Activated CD8-positive, alpha-beta T cell treated with anti-CD3 and anti-CD28 coated beads for 36 hours (primary cell): ENCODE measurements at regions not wholly inside any gene's neighbourhood (a gene's known extent, or its start where the extent isn't known, plus 50 kb on each side); places are given as distances from the start of the nearest gene placed in this dataset.

ENCODE experiments used
- ATAC-seq: fragments of 200-7000 bp; cut with Tn5 transposase; one replicate; pipeline ENCODE4 v1.10.0; 2021; ENCODE audit warnings: mild to moderate bottlenecking, moderate library complexity
- CTCF ChIA-PET: fragments of 350-600 bp; sonication (Branson Sonifier 250); formaldehyde crosslinking; loops from one replicate; lab custom pipeline; 2021; ENCODE audit warnings: antibody characterized with exemption; lab: Charles Lee
- POLR2A ChIA-PET: fragments of 350-600 bp; sonication (Branson Sonifier 250); formaldehyde crosslinking; loops from one replicate; lab custom pipeline; 2021; ENCODE audit warnings: antibody characterized with exemption; lab: Charles Lee
- DNase-seq: peaks from one replicate; pipeline ENCODE4 v3.0.0-alpha.2; 2020
- H3K27ac Mint-ChIP-seq: one replicate; pipeline ENCODE4 v1.8.0; 2021; ENCODE audit warnings: mild to moderate bottlenecking, mixed read lengths
- H3K27me3 Mint-ChIP-seq: one replicate; pipeline ENCODE4 v1.8.0; 2021; ENCODE audit warnings: mixed read lengths
- H3K36me3 Mint-ChIP-seq: one replicate; pipeline ENCODE4 v1.8.0; 2021; ENCODE audit warnings: low read depth, mixed read lengths
- H3K4me1 Mint-ChIP-seq: one replicate; pipeline ENCODE4 v1.8.0; 2021; ENCODE audit warnings: low read depth, mixed read lengths
- H3K4me3 Mint-ChIP-seq: one replicate; pipeline ENCODE4 v1.8.0; 2021; ENCODE audit warnings: mild to moderate bottlenecking, moderate library complexity, mixed read lengths
- H3K9me3 Mint-ChIP-seq: one replicate; pipeline ENCODE4 v1.8.0; 2021; ENCODE audit warnings: mixed read lengths
- CTCF ChIP-seq: fragments of 200-600 bp; IDR thresholded peaks from one replicate; pipeline ENCODE4 v1.8.0; 2022; ENCODE audit warnings: antibody characterized with exemption, mild to moderate bottlenecking
- intact Hi-C: fragments of 100-400 bp; cut with micrococcal nuclease; formaldehyde crosslinking; loops from one replicate; pipeline ENCODE4 v1.10.0; 2022

GRCh38 chr7:138382862-138383565 lies 77.0 kb upstream of the TRIM24 start:
- DNase-seq: no peak
- no peaks in the 10 kb centered on the region for H3K27me3 Mint-ChIP-seq

DNA sequence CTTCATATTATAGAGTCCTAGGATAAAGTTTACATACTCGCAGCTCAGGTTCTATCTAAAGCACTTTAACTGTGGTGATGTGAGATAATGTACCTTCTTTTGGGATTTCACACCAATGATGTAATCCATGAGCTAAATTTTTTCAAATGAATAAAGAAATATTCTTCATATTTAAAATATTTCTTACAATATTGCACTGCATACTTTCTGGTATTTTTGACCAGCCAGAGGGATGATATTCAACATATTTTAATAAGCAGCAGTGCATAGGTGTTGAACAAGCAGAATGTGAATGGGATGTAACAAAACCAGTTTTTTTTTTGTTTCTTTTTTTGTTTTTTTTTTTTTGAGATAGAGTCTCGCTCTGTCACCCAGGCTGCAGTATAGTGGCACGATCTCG lies 73.2 kb upstream of the TRIM24 start:
- no peak overlapping the region for H3K27ac Mint-ChIP-seq
- H3K4me3 Mint-ChIP-seq: no peak overlapping the region
- no peaks in the 10 kb centered on the region for H3K4me1 Mint-ChIP-seq
- TF ChIP-seq CTCF: no peak
- intact Hi-C loops: no loop called here
- CTCF ChIA-PET: no interaction called here
- DNase-seq (no peak), ATAC-seq (no peak)
- no peaks in the 10 kb centered on the region for H3K9me3 Mint-ChIP-seq
- no peaks in the 10 kb centered on the region for H3K36me3 Mint-ChIP-seq
- H3K27me3 Mint-ChIP-seq: no peaks in the 10 kb centered on the region
- POLR2A ChIA-PET: no interaction called here

More at GRCh38 chr7:138382862-138383565, 77.0 kb upstream of the TRIM24 start:
- ATAC-seq: no peak
- Mint-ChIP-seq H3K36me3 (no peaks in the 10 kb centered on the region), H3K9me3 (peaks cover 2% of the 10 kb centered on the region), H3K27ac (no peak overlapping the region), H3K4me3 (no peak overlapping the region), H3K4me1 (no peaks in the 10 kb centered on the region)
- ChIA-PET POLR2A (no interaction called here), CTCF (interaction anchor here (0.6 to 1.0 kb wide), 2 partner anchors 24 to 356 kb away, joined by 3 read pairs; no protein-coding TSS in a partner anchor)
- intact Hi-C loops: no loop called here
- no peak for TF ChIP-seq CTCF

- H3K36me3 Mint-ChIP-seq: no peaks in the 10 kb centered on the region
- H3K27me3 Mint-ChIP-seq: no peaks in the 10 kb centered on the region
- no peaks in the 10 kb centered on the region for H3K4me1 Mint-ChIP-seq
- POLR2A ChIA-PET: no interaction called here
- CTCF ChIA-PET: no interaction called here
- intact Hi-C loops: no loop called here
- H3K9me3 Mint-ChIP-seq: no peaks in the 10 kb centered on the region
- H3K4me3 Mint-ChIP-seq: no peak overlapping the region
- ATAC-seq (no peak), DNase-seq (no peak)
- TF ChIP-seq CTCF: no peak
- no peak overlapping the region for H3K27ac Mint-ChIP-seq
Measured at GRCh38 chr7:138387755-138388475, 72.1 kb upstream of the TRIM24 start.

DNA sequence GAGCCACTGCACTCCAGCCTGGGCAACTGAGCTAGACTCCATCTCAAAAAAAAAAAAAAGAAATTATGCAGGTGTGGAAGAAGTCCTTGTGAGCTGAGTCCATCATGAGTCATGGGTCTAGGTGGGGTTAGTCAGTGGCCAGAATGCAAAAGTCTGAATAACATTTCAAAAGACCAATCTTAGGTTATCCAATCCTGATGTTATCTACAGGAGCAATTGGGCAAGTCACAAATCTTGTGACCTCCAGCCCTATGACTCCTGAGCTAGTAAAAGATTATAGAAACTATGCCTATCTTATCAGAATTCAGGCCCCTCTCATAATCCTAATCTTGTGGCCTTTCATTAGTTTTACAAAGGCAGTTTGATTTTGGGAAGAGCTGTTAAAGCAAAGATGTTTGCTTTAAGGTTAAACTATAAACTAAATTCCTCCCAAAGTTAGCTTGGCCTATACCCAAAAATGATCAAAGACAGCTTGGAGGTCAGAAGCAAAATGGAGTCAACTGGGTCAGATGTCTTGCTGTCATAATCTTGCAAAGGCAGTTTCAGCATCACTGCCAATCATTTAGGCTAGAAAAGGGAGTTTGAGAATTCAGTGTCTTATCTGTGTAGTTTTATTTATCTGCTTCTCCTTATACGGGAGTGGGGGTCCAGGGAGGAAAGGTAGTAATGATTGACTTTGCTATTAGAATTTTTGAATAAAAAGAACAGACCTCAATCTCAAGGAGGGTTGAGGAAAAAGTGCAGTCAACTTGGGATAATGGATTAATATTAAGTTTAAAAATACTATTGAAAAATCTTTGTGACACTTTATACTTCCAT lies 71.2 kb upstream of the TRIM24 start:
- DNase-seq (no peak), ATAC-seq (no peak)
- Mint-ChIP-seq H3K9me3 (no peaks in the 10 kb centered on the region), H3K27me3 (no peaks in the 10 kb centered on the region), H3K4me3 (no peak overlapping the region), H3K36me3 (no peaks in the 10 kb centered on the region), H3K4me1 (no peaks in the 10 kb centered on the region), H3K27ac (no peak overlapping the region)
- ChIA-PET CTCF (no interaction called here), POLR2A (no interaction called here)
- intact Hi-C loops: no loop called here
- TF ChIP-seq CTCF: no peak
